CD1c-positive myeloid dendritic cell (primary cell): ENCODE measurements at regions not wholly inside any gene's neighbourhood (a gene's known extent, or its start where the extent isn't known, plus 50 kb on each side); places are given as distances from the start of the nearest gene placed in this dataset.
"Not testable (repeated sequence)": the region's sequence is repeated elsewhere in the genome, so short reads cannot be mapped to it uniquely, and the experiment has no call there.

Experiments
- DNase-seq: peaks from one replicate; pipeline ENCODE4 v3.0.0-alpha.2; 2016; ENCODE audit errors: extremely low spot score

DNA sequence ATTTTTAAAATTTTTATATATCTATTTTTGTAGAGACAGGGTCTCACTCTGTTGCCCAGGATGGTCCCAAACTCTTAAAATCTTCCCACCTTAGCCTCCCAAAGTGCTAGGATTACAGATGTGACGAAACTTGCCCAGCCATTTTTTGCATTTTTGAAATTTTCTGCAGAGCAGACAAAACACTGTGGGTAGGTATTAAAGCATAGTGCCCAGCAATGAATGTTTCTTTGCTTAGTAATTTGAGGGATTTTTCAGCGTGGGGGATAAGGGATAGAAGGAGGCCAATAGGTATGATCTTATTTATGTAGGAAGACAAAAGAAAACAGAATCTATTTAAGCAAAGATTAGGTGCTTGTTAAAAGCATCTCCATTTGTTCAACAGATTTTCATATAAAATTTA, 446.8 kb upstream of the DPH6 start:
- no peak for DNase-seq

DNA sequence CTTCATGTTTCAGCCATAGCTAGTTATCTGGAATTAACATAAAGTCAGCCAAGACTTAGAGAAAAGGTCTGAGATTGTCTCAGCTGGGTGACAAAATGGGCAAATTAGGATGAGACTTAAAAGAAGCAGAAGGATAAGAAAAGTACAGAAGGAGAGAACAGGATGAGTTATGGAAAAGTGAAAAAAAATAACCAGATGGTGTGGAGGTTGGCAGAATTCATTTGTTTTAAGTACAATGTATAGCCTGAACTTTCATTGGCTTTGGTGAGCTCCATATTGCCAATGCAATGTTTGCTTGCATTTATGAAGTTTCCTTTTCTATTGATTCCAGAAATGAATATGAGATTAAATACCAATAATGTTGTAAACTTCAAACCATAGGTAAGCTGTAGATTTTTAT, 447.2 kb upstream of the DPH6 start:
- DNase-seq, result no peak

GRCh38 chr15:35994876-35995275, 448.9 kb upstream of the DPH6 start:
- DNase-seq, result no peak

DNA sequence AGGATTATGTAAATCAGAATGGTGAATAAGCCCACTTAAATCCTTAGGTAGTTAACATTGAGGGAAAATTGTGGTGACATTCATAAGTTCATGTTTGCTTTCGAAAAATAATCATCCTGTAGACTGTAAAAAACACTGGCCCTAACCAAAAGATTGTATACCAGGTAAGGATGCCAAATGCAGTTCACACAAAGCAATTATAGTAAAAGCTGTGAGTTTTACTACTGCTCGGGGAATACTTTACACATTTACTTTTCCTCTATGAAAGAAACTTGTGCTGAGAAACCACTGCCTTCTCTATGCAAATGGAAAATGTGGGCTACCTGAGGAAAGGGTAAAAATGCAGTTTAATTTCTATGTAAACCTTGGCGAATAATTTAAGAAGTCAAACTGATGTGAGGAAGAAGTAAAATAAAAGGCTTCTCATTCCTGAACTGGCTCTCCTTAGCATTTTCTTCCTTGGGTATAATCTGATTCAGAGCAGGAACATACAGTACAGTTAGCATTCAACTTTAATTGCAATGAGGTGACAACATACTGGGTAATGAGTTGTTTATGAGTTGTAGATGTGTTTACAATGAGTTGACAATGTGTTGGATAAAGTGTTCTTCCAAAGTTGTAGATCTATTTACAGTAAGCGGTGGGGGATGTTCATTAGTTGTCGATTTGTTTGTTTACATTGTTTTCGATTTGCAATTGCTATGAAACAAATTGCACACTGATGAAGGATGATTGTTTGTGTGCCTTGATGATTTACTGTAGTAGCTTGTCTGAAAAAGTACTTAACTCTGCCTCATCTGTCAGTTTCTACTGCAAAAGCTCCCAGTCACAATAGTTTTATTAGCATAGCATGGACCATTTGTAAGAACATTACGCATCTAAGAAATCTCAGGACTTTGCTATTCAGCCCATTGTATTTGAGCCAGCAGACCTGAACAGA, 453.0 kb upstream of the DPH6 start:
- DNase-seq, result no peak

DNA sequence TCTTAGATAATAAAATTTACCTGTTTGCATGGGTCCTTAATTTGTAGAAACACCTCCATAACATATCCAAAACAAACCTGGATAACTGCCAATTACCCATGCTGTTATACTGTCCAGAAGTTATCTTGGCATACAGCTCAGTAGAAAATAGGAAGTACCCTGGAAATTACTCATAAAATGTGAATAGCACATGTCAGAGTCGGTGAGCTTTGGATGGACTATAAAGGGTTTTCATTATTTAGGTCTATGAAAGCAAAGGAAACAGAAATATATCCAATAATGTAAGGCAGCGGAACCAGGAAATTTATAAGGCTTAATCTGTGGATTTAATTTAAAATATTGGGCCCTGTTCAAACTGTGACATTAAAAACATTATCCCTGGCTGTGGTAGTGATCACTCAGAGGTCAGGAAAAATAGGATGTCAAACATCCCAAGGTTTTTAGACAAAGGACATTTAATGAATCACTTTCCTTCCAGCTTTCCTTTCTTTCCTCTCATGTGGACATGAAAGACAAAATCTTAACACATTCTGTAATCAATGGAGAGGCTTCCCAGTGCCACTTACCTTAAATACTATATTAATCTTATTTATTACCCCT, 459.0 kb upstream of the DPH6 start:
- DNase-seq, result no peak

DNA sequence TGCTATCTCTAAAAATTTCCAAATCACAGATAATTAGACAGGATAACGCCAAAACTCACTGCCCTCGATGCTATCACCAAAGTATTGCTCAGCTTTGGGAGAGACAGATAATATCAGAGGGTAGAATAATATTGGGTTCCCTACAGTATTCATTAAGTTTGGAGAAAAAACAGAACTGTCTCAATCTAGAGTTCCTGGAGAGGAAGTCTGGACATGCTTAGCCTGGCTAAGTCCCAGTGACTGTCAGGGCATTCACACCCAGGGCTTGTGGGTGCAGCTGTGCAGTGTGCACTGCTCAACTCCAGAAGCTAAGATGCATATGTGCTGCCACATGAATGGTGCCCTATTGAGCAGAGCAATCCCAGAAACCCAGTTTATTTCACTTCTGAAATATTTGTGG, 459.6 kb upstream of the DPH6 start:
- DNase-seq, result no peak

DNA sequence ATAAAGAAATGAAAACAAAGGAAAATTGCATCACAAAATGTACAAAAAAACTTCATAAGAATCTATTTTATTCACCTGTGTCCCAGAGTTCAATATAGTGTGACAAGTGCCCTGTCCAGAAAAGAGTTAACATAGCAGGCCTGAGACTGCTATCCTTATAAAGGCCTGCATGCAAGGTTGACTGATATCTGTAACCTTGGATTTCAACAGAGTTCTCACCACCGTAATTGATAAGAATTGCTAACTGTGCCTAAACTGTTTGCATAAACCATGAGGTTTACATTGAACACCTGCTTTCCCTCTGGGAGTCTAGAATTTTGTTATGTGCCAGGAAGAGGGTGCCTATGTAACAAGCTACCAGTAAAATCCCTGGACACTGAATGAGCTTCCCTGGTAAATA, 461.7 kb upstream of the DPH6 start:
- DNase-seq, result no peak

- no peak for DNase-seq
Observed at GRCh38 chr15:36008719-36009118, 462.8 kb upstream of the DPH6 start.

DNA sequence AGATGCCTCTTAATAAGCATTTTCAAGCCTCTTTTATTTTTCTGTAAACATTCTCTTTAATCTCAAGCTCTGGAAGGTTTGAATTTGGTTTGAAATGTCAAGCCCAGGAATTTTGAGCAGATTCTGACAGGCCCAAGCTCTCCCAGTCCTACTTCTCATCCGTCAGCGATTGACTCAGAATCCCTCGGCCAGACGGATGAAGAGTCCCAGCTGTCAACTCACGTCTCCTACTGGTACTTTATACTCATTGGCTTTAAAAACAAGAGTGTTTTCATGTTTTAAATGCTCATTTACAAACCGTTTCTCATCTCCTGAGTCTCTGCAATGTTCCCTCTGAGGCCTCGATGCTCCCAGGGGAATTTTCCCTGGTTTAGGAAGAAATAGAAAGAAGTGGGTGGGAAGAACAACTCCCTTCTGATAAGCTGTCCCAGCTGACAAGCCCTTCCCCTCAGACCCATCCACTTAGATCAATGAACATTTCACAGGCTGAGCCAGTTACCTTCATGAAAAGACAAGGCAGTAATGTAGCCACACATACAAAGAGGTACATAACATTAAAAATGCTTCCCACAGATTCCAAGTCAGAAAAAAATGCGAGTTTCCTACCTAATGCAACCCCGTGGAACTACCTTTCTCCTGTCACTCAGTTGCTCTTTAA, 478.2 kb upstream of the DPH6 start:
- DNase-seq, result no peak

DNA sequence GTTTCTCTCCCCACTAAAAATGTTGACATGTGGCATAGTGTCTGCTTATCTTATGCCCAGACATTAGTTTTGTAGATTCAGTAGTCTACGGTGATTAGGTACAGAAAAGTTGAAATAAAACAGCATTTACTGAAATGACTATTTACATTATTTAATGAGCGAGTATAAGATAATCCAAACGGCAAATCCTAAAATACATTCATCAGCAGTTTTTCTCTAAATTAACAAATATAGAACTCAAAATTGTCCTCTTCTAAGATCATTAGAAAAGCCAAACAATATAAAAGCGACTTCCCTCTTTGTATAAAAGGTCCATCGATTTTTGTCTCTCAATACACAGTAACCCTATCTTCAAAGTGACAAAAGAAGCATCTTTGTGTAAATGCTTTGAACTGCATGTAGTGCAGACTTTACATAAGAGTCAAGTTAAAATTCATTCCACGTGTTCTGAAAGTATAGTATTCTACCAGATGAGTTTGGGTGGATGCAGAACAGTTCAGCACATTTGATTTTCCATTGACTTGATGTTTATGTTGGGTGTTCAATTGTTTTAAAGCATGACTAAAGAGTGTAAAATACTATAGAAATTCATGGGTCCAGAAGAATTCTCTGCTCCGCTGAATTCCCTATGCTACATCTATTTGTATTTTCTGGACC, 480.8 kb upstream of the DPH6 start:
- no peak for DNase-seq

DNA sequence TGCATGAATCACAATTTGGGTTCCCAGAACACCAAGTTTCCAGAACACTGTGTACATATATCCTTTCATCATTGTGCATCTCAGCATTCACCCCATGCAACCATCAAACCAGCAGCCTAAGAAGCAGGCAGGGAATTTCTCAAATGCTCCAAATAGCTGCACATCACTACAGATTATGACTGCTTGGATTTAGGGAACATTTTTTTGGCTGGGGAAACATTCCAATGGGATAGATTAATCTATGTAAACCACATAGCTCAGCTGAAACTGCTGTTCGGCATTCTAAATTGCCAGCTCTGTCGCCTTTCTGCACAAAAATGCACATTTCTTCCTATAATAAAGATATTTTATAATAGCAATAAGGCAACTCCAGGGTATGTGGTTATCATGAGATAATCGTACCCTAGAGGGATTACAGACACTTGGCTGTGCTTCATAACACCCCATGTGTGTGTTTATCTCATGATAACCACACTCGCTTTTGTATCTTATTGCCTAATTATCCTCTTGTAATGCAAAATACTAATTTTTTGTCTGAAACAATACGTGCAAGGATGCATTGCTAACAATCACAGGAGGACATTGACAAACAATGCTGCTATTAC, 483.7 kb upstream of the DPH6 start:
- DNase-seq, result no peak

DNA sequence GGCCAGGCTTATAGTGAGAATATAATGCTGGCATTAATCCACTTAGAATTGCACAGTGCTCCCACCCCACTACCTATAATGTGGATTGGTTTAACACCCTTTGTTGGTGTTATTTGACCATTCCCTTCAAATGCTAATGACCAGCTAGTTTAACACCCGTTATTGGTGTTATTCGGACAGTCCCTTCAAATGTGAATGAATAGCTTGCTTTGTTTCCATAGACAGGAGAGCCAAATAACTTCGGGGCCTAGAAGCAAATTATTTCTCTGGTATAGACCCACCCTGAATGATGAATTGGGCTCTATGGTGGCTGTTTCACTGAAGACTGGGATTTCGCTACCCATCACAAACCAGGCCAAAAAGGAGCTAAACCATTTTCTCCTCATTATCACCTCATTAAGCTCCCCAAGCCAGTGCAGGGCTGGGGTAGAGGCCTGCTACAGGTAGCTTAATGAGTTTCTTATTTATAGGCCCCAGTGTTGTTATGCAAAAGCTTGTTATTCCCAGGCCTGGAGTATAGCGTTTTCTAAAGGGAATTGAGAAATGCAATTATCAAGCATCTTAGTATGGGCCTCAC, 494.1 kb upstream of the DPH6 start:
- no peak for DNase-seq

- not testable (repeated sequence) for DNase-seq
Observed at GRCh38 chr15:36047018-36047716, 501.2 kb upstream of the DPH6 start.

DNA sequence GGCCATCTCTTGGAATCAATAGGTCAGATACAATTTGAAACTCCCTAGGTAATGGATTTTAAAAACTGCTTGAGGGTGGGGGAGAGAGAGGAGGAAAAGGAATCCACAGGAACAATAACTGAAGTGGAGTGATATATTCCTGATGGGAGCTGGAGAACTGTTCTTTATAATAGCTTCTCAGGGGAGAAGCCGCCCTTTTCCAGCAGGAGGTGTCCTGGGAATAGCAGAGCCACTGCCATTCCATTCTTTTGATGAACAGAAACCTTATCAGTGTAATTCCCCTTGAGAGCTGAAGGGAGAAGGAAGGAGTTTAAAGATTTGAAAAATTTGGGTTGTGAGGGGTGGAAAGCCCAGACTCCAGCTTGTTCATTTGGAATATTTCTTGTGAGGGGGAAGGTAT, 504.9 kb upstream of the DPH6 start:
- DNase-seq, result no peak

- not testable (repeated sequence) for DNase-seq
Observed at GRCh38 chr15:36052641-36053040, 506.7 kb upstream of the DPH6 start.

GRCh38 chr15:36053746-36054145, 507.8 kb upstream of the DPH6 start:
- no peak for DNase-seq

DNA sequence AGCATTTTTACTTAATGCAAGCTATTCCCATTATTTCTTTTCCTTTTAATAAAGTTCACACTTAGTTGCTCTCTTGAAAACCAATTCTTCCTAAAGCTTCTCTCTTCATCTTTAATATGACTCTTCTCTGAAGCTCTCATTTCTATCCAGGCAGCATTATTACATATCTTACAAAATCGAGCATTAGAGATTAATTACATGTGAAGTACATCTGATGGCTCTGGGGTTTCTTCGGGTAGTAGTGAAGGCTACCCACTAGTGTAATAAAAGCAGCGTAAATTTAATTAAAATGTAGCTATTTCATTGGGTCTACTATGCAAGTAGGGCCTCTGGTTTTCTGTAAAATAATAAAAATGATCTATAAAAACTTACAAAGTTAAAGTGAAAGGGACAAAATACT, 513.6 kb upstream of the DPH6 start:
- no peak for DNase-seq

DNA sequence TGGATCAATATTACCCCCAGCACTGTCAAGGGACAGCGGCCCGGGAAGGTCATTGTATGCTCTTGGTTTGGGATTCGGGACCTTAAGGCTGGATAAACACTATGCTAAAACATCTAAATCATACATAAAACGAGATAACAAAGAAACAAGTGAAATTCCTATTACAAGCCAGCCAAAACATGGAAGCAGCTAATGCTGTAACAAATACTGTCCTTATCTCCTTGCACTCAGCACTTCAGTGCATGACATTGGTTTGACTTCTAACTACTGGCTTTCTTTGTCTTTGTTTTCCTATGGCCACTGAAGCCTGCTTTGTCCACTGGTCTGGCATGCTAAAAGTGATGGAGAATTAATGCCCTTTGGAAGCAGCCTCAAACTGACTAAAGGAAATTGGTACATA, 516.4 kb upstream of the DPH6 start:
- DNase-seq, result no peak

DNA sequence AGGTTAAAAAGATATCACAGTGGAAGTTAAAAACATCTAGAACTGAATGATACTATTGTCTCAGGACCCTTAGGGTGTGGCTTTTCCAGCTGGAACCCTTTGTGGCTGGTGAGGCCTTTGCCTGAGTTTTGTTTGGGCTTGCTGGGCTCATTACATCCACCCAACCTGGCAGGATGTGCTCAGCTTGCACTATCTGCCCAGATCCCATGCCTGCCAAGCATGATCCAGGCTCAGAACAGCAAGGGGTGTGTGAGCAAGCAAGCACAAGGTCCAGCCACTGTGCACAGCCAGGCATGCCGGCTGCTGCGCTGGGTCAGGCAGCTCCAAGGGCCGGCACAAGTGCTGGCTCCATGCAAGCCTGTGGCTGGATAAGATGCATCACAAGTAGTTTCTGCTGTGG, 512.7 kb upstream of the CDIN1 start:
- no peak for DNase-seq

GRCh38 chr15:36067483-36068274, 511.7 kb upstream of the CDIN1 start:
- no peak for DNase-seq
